ENCODE measurements at regions not wholly inside any gene's neighbourhood (a gene's known extent, or its start where the extent isn't known, plus 50 kb on each side); places are given as distances from the start of the nearest gene placed in this dataset.

GRCh38 chr15:63446255-63446654 is 58.1 kb upstream of the USP3 start:
- no peak for TF ChIP-seq POLR2A (IDR thresholded peaks at IDR 0.05; ENCODE audit: low read depth, low read length)
- TF ChIP-seq POLR2AphosphoS5 (IDR thresholded peaks at IDR 0.05; ENCODE audit: low read depth, low read length): no peak
